MCF 10A (cell line): ENCODE measurements at regions not wholly inside any gene's neighbourhood (a gene's known extent, or its start where the extent isn't known, plus 50 kb on each side); places are given as distances from the start of the nearest gene placed in this dataset.

Source experiments
- BruUV-seq: library from RNA; stranded (reverse); fragments of 400-500 nt; replicated peaks from 2 replicates; lab custom pipeline; 2021; lab: Mats Ljungman, UMichigan
- CTCF ChIA-PET: fragments of 300-600 bp; sonication (Branson Sonifier 250); formaldehyde crosslinking; extraction: SDS; loops from one replicate; lab custom pipeline; 2021; ENCODE audit warnings: antibody characterized with exemption, inconsistent platforms; lab: Yijun Ruan, JAX
- POLR2A ChIA-PET: fragments of 300-600, 350-650 bp; sonication (Branson Sonifier 250); formaldehyde crosslinking; extraction: SDS; loops from one replicate; lab custom pipeline; 2020; ENCODE audit warnings: antibody characterized with exemption, inconsistent platforms; lab: Yijun Ruan, JAX
- DNase-seq: peaks from one replicate; pipeline ENCODE4 v3.0.0-alpha.2; 2018; ENCODE audit not compliant: unreplicated experiment
- H3K27ac Mint-ChIP-seq: one replicate; pipeline ENCODE4 v1.8.0; 2022; ENCODE audit warnings: mild to moderate bottlenecking, low read depth, mixed read lengths; ENCODE audit not compliant: unreplicated experiment
- H3K27me3 Mint-ChIP-seq: one replicate; pipeline ENCODE4 v1.8.0; 2022; ENCODE audit warnings: mixed read lengths; ENCODE audit not compliant: insufficient read depth, unreplicated experiment
- H3K36me3 Mint-ChIP-seq: one replicate; pipeline ENCODE4 v1.8.0; 2022; ENCODE audit warnings: mild to moderate bottlenecking, moderate library complexity, mixed read lengths; ENCODE audit not compliant: insufficient read depth, unreplicated experiment
- H3K4me1 Mint-ChIP-seq: one replicate; pipeline ENCODE4 v1.8.0; 2022; ENCODE audit warnings: mixed read lengths; ENCODE audit not compliant: insufficient read depth, unreplicated experiment
- H3K4me3 Mint-ChIP-seq: one replicate; pipeline ENCODE4 v1.8.0; 2022; ENCODE audit warnings: mild to moderate bottlenecking, moderate library complexity, mixed read lengths; ENCODE audit not compliant: unreplicated experiment
- H3K9me3 Mint-ChIP-seq: one replicate; pipeline ENCODE4 v1.8.0; 2022; ENCODE audit warnings: mixed read lengths; ENCODE audit not compliant: unreplicated experiment
- intact Hi-C: fragments of 100-400 bp; cut with micrococcal nuclease; formaldehyde crosslinking; loops from 2 replicates; pipeline ENCODE4 v1.14.1; 2022
- TF ChIP-seq, protein P1 (sequence below): fragments of 200-600 bp; IDR thresholded peaks from one replicate; pipeline ENCODE4 v1.8.0; 2022; ENCODE audit warnings: antibody characterized with exemption, mild to moderate bottlenecking; ENCODE audit not compliant: unreplicated experiment

DNA sequence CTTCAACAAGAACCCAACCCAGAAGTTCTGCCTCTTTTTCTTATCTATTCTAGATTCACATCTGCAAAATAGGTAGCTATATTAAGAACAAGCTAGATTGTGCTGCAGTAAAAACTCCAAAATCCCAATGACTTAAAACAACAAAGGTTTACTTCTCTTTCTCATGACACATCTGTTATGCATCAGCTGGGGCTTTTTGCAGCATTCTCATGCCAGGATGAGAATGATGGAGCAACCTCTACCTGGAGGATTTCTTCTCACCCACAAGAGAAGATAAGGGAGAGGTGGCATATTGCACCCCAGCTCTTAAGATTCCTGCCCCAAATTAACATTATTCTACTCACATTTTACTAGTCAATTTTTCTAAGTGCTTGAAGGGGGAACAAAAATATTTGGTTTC lies 152.3 kb upstream of the SPAG17 start:
- TF ChIP-seq, protein P1, sequence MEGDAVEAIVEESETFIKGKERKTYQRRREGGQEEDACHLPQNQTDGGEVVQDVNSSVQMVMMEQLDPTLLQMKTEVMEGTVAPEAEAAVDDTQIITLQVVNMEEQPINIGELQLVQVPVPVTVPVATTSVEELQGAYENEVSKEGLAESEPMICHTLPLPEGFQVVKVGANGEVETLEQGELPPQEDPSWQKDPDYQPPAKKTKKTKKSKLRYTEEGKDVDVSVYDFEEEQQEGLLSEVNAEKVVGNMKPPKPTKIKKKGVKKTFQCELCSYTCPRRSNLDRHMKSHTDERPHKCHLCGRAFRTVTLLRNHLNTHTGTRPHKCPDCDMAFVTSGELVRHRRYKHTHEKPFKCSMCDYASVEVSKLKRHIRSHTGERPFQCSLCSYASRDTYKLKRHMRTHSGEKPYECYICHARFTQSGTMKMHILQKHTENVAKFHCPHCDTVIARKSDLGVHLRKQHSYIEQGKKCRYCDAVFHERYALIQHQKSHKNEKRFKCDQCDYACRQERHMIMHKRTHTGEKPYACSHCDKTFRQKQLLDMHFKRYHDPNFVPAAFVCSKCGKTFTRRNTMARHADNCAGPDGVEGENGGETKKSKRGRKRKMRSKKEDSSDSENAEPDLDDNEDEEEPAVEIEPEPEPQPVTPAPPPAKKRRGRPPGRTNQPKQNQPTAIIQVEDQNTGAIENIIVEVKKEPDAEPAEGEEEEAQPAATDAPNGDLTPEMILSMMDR = no peak
- Mint-ChIP-seq H3K36me3 (no peaks in the 10 kb centered on the region), H3K27ac (peak overlapping the region; percentile 46), H3K27me3 (no peaks in the 10 kb centered on the region), H3K4me1 (peaks cover 37% of the 10 kb centered on the region), H3K9me3 (no peaks in the 10 kb centered on the region), H3K4me3 (no peak overlapping the region)
- no peak for DNase-seq
- POLR2A ChIA-PET = no interaction called here
- no TSS peak for BruUV-seq
- intact Hi-C loops = no loop called here
- CTCF ChIA-PET = interaction anchor here (0.5 kb wide), 1 partner anchor 48 kb away, joined by 3 read pairs; no protein-coding TSS in a partner anchor

DNA sequence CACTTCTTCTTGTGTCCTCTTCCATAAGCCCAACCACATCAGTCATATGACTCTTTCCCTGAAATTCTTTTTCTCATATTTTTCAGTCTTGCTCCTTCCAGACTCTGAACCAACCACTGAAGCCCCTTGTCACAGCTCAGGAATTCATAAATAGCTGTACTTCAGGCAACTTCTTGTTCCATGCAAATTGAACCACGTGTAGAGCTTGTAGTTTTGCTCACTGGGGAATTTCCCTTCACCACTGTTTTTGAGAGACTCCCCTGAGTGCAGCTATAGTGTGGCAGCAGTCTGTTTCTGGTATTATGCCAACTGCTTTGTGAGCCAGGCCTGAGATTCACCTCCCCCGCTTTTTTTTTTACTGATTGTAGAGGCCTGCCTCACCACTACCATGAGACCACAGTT lies 150.3 kb upstream of the SPAG17 start:
- TF ChIP-seq, protein P1 = no peak
- intact Hi-C loops = no loop called here
- peak overlapping the region; percentile 2 for H3K27ac Mint-ChIP-seq
- peak; percentile 62 for DNase-seq
- BruUV-seq = no TSS peak
- H3K4me1 Mint-ChIP-seq = peaks cover 30% of the 10 kb centered on the region
- H3K27me3 Mint-ChIP-seq = no peaks in the 10 kb centered on the region
- ChIA-PET POLR2A (interaction anchor here (0.6 to 1.2 kb wide), 4 partner anchors 9 to 1132 kb away, joined by 3 to 4 read pairs (median 3); no protein-coding TSS in a partner anchor), CTCF (no interaction called here)
- no peaks in the 10 kb centered on the region for H3K9me3 Mint-ChIP-seq
- no peak overlapping the region for H3K4me3 Mint-ChIP-seq
- H3K36me3 Mint-ChIP-seq = no peaks in the 10 kb centered on the region

DNA sequence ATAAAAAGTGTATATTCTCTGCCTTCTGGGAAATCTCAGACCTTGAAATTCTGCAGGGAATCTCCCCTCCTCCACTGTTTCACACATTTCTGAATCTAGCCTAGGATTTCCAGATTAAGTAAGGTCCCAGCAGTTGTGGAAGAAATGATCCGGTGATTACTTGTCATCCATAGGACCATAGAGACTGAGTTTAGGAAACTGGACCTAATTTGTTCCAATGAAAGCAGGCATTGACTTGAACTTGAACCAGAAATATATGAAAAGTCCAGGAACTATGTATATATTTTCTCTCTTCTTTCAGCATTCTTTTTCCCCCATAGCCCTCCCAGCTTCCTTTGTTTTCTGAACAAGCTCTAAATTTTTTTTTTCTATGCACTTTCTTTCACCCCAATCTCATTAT lies 149.5 kb upstream of the SPAG17 start:
- no peaks in the 10 kb centered on the region for H3K27me3 Mint-ChIP-seq
- no TSS peak for BruUV-seq
- H3K4me1 Mint-ChIP-seq = peaks cover 25% of the 10 kb centered on the region
- no peak overlapping the region for H3K27ac Mint-ChIP-seq
- no peak overlapping the region for H3K4me3 Mint-ChIP-seq
- ChIA-PET POLR2A (interaction anchor here (0.7 to 1.2 kb wide), 2 partner anchors 10 to 19 kb away, joined by 3 to 4 read pairs; no protein-coding TSS in a partner anchor), CTCF (interaction anchor here (0.9 kb wide), 1 partner anchor 80 kb away, joined by 3 read pairs; no protein-coding TSS in a partner anchor)
- intact Hi-C loops = no loop called here
- no peaks in the 10 kb centered on the region for H3K36me3 Mint-ChIP-seq
- TF ChIP-seq, protein P1 = no peak
- DNase-seq = no peak
- H3K9me3 Mint-ChIP-seq = no peaks in the 10 kb centered on the region

- Mint-ChIP-seq H3K4me1 (peaks cover 20% of the 10 kb centered on the region), H3K9me3 (no peaks in the 10 kb centered on the region), H3K27me3 (no peaks in the 10 kb centered on the region), H3K36me3 (no peaks in the 10 kb centered on the region), H3K27ac (peak overlapping the region; percentile 15), H3K4me3 (no peak overlapping the region)
- intact Hi-C loops = no loop called here
- CTCF ChIA-PET = interaction anchor here (0.9 kb wide), 1 partner anchor 81 kb away, joined by 3 read pairs; no protein-coding TSS in a partner anchor
- TF ChIP-seq, protein P1 = no peak
- POLR2A ChIA-PET = no interaction called here
- no peak for DNase-seq
- BruUV-seq = no TSS peak
Observed at GRCh38 chr1:118333601-118334210, 148.7 kb upstream of the SPAG17 start.
